Left colon (tissue), 2 donors: ENCODE measurements at regions not wholly inside any gene's neighbourhood (a gene's known extent, or its start where the extent isn't known, plus 50 kb on each side); places are given as distances from the start of the nearest gene placed in this dataset.
"Not testable (repeated sequence)": the region's sequence is repeated elsewhere in the genome, so short reads cannot be mapped to it uniquely, and the experiment has no call there.

Source experiments
- ATAC-seq: fragments of 200-7000 bp; cut with Tn5 transposase; one replicate; pipeline ENCODE4 v1.9.1; 2020; ENCODE audit warnings: mild to moderate bottlenecking, moderate library complexity
- DNase-seq, 2 donors: peaks; one replicate each; pipeline ENCODE4 v3.0.0-alpha.2; 2020
- intact Hi-C, 2 donors: fragments of 100-400 bp; cut with DNase I in 1 of 2; cut with micrococcal nuclease in 1 of 2; formaldehyde crosslinking; loops; one replicate each; pipeline versions ENCODE4 v1.11.2 to v1.14.0; 2022; cut with DNase I, micrococcal nuclease
- donor health status: DM: no; HTN: no; CAD: no.
- donor health status: DM: yes; HTN: yes; CAD: no.

- no peak for DNase-seq
- intact Hi-C loops: no loop called here
- ATAC-seq: no peak
These were observed 154.2 kb upstream of the DEPDC1 start for GRCh38 chr1:68651115-68651514.

DNA sequence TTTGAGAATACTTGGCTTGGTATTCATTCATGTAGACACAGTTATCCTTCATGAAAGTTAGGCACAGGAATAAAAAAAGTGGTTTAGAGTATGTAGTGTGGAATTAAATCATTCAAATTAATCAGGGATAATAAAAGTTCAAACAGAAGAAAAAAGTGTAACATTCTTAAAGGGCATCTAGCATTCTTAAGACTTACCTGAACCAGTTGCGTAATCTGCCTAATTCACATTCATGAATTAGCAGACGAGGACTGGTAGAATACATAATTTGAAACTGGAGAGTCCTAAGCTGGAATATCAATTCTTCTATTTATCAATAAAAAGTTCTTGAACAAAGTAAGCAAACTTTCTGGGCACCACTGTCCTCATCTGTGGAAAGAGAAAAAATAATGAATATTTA, 157.0 kb upstream of the DEPDC1 start:
- intact Hi-C loops: no loop called here
- DNase-seq (no peak), ATAC-seq (no peak)

DNA sequence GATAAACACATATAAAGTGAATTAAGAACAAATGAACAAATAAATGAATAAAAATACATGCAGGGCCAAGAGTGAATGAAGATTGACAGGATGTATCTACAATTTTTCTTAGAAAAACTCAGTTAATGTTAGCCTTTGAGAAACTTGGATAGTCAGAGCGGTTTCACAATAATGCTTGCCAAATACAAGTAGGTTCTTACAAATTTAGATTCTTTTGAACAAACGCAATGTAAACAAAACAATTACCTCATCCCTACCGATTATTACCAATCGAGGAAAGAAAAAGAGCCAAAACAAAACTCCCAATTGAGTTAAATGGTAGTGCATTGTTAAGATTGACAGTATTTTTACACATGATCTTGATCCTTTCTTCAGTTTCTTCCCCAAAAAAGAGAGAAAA, 176.9 kb upstream of the DEPDC1 start:
- no peak for ATAC-seq
- DNase-seq: no peak
- intact Hi-C loops: no loop called here

GRCh38 chr1:68675336-68675735, 178.5 kb upstream of the DEPDC1 start:
- DNase-seq: no peak
- no peak for ATAC-seq
- intact Hi-C loops: no loop called here

- no peak for ATAC-seq
- no peak for DNase-seq
- intact Hi-C loops: no loop called here
These were observed 180.9 kb upstream of the DEPDC1 start for GRCh38 chr1:68677684-68678351.

GRCh38 chr1:68696221-68696620, 199.3 kb upstream of the DEPDC1 start:
- DNase-seq (no peak), ATAC-seq (no peak)
- intact Hi-C loops: no loop called here

DNA sequence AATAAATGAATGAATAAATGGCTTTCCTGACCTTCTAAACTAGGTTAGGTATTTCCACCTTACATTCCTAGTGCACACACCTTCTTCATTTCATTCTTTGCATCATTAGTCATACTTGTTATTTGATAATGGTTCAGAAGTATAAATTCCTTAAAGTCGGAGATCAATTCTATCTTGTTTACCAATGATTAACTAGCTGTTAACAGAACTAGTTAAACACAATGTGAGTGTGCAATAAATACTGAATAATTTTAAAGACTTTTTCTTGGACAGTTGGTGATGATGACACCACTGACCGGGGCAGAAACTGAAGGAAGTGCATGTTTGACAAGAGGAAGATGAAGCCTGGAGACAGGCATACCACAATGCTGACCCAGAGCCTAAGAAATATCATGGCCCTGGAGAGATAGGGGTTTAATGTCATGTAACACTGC, 207.1 kb upstream of the DEPDC1 start:
- ATAC-seq: no peak

GRCh38 chr1:68704800-68705443, 208.0 kb upstream of the DEPDC1 start:
- intact Hi-C loops: no loop called here
- DNase-seq (no peak), ATAC-seq (no peak)

More for the DNA sequence above, 207.1 kb upstream of the DEPDC1 start:
- intact Hi-C loops: no loop called here
- no peak for DNase-seq

DNA sequence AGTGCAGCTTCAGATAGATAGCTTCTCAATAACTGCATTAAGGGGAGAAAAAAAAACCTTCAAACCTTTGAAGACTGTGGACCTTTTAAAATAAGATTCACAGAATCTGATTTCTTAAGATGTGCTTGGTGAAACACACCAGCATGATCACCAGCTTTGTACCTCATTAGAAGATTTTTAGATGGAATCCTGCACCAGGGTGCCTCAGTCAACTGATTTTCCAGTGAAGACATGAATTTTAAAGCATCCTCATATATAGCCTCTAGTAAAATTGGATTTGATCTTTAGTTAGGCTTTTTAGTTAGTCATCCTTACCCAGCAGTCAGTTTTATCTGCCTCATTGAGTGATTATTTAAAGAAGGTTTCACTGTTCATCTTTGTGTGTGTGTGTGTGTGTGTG, 208.6 kb upstream of the DEPDC1 start:
- no peak for DNase-seq
- ATAC-seq: no peak
- intact Hi-C loops: no loop called here

DNA sequence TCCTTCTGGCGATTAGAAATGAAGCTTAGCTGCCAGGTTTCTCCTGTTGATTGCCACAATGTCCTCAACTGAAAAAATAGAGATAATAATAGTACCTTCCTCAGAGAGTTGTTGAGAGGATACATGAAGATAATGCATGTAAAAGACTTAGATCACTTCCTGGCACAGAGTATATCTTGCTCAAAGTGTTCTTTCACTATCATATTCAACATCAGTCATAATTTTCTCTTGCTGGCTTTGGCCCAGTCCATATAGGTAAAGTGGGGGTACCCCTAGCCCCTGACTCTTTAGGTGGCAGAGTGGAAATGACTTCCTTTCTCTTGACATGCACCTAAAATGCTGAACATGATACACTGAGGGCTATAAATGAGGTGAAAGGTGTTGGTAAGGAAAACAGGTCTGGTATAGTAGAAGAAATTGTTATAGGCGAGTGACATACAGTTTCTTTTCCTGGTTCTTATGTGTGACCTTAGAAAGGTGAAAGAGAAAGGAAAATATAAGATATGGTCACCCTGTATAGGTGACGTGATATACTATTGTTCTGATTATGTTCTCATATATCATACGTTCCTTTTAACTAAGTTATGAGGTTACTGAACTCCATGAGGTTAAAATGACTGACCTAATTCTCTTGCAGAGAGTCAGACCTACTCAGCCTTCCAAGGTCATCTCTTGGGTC, 209.9 kb upstream of the DEPDC1 start:
- intact Hi-C loops: no loop called here
- ATAC-seq (no peak), DNase-seq (no peak)

GRCh38 chr1:68717330-68717729, 220.4 kb upstream of the DEPDC1 start:
- intact Hi-C loops: no loop called here
- ATAC-seq (no peak), DNase-seq (no peak)

- no peak for ATAC-seq
- no peak for DNase-seq
- intact Hi-C loops: no loop called here
These were observed 223.6 kb upstream of the DEPDC1 start for GRCh38 chr1:68720476-68720875.

DNA sequence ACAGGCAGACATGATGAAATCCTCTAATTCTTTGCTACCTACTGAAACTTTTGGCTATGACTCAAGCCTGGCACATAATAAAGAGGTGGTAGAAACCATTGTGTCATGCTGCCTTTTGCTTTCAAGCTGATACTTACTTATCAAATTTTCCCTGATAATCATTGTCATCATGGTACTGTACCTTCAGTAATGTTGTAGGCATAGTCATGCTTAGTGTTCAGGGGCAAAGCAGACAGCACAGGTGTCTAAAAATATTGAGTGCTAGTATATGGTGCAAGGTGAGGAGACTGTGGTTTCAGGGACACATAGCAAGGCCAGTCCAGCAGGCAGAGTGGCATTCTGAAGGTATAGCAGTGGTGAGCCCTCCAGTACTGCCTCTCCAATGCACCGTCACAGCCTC, 226.9 kb upstream of the DEPDC1 start:
- ATAC-seq (no peak), DNase-seq (no peak)
- intact Hi-C loops: no loop called here

- intact Hi-C loops: no loop called here
- DNase-seq: peak; percentile 5 to 27
- no peak for ATAC-seq
These were observed 228.3 kb upstream of the DEPDC1 start for GRCh38 chr1:68725001-68725752.

GRCh38 chr1:68739486-68739885, 242.6 kb upstream of the DEPDC1 start:
- intact Hi-C loops, ATAC-seq, DNase-seq: not testable (repeated sequence)

DNA sequence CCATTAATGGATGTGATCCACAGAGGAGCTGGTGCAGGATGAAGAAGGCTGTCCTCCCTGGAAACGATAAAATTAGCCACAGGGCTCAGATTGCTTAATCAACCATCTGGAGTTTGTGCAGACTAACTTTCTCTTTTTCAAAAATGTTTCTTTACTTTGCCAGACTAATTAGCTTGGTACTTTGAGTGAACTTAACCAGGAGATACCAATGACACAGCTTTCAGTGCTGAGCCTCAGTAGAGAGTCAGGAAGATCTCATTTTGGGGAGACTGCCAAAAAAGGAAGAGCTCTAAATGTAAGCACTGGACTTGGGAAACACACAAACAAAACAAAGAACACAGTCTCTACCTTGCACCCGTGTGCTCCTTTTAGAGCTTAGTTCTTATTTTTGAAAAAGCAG, 248.1 kb upstream of the DEPDC1 start:
- ATAC-seq (no peak), DNase-seq (no peak)
- intact Hi-C loops: no loop called here

- ATAC-seq (no peak), DNase-seq (no peak)
- intact Hi-C loops: no loop called here
These were observed 248.6 kb upstream of the DEPDC1 start for GRCh38 chr1:68745451-68745850.

GRCh38 chr1:68746378-68746777, 249.5 kb upstream of the DEPDC1 start:
- intact Hi-C loops: no loop called here
- ATAC-seq: no peak
- DNase-seq: no peak

GRCh38 chr1:68751723-68752122, 254.8 kb upstream of the DEPDC1 start:
- ATAC-seq (no peak), DNase-seq (no peak)
- intact Hi-C loops: no loop called here
